C4-2B (cell line): ENCODE measurements at regions not wholly inside any gene's neighbourhood (a gene's known extent, or its start where the extent isn't known, plus 50 kb on each side); places are given as distances from the start of the nearest gene placed in this dataset.

ENCODE experiments used
- H3K27ac ChIP-seq: fragments of 450-650 bp; 2 replicates; pipeline ENCODE4 v1.5.1; 2017
- ZFX ChIP-seq: fragments of 450-650 bp; IDR thresholded peaks from 2 replicates; pipeline ENCODE4 v1.6.1; 2017
- TF ChIP-seq, protein P1 (sequence below): fragments of 450-650 bp; conservative IDR thresholded peaks from 2 replicates; pipeline ENCODE4 v1.5.1; 2017; ENCODE audit warnings: mild to moderate bottlenecking

DNA sequence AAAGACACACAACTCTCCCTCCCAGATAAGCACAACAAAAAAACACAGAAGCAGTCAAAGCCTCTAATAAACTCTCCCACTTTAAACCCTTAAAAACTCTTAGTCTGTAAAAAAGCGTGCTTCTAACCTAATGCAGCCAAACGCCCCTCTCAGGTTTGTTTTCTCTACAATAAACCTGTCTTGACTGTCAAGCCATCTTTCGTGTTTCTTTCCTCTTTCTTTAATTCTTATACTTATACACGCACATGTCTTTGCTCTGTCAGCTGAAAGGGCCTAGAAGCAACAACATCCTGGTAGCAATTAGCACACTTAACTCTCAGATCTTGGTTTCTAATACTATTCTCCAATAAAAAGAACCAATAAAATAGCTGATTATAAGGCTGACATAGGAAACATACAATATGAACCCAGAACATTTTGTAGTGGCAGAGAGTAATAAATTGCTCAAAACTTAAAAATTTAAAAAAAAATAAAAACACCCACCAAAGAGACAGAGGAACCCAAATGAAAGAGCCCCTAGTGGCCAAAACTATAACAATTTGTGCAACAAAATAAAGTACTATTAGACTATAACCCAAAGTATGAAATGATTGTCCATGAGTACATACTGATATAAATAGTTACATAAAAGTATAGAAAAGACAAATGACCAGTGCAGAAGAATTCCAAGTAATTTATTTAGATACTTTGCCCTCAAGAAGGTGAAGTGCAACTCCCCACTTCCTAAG lies 440.4 kb upstream of the ADGRL3 start:
- TF ChIP-seq ZFX, result no peak
- TF ChIP-seq, protein P1, sequence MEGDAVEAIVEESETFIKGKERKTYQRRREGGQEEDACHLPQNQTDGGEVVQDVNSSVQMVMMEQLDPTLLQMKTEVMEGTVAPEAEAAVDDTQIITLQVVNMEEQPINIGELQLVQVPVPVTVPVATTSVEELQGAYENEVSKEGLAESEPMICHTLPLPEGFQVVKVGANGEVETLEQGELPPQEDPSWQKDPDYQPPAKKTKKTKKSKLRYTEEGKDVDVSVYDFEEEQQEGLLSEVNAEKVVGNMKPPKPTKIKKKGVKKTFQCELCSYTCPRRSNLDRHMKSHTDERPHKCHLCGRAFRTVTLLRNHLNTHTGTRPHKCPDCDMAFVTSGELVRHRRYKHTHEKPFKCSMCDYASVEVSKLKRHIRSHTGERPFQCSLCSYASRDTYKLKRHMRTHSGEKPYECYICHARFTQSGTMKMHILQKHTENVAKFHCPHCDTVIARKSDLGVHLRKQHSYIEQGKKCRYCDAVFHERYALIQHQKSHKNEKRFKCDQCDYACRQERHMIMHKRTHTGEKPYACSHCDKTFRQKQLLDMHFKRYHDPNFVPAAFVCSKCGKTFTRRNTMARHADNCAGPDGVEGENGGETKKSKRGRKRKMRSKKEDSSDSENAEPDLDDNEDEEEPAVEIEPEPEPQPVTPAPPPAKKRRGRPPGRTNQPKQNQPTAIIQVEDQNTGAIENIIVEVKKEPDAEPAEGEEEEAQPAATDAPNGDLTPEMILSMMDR, result peak; percentile 57
- H3K27ac ChIP-seq, result no peak overlapping the region

DNA sequence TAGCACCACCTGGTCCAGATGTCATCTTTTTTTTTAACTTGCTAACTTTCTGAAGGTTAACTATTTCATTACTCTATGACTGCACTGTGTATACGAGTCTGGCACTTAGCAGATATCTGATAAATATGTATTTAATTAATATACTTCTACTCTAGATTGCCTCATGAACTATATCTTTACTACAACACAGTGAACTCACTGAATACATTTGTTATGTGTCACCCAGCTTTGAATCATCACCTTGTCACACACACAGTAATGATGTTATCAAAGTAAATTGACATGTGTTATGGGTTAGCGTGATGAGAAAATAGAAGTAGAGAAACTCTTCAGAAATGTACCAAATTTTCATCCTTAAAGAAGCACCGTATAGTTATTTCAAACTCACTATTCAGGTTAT lies 419.3 kb upstream of the ADGRL3 start:
- TF ChIP-seq ZFX, result no peak
- TF ChIP-seq, protein P1, result no peak
- H3K27ac ChIP-seq, result no peak overlapping the region

- TF ChIP-seq, protein P1, result no peak
- TF ChIP-seq ZFX, result no peak
These were observed 409.5 kb upstream of the ADGRL3 start for GRCh38 chr4:60790608-60791007.

GRCh38 chr4:60794372-60794771 lies 405.8 kb upstream of the ADGRL3 start:
- TF ChIP-seq ZFX, result no peak
- TF ChIP-seq, protein P1, result no peak
- H3K27ac ChIP-seq, result no peak overlapping the region

More at GRCh38 chr4:60790608-60791007, 409.5 kb upstream of the ADGRL3 start:
- H3K27ac ChIP-seq, result no peak overlapping the region

DNA sequence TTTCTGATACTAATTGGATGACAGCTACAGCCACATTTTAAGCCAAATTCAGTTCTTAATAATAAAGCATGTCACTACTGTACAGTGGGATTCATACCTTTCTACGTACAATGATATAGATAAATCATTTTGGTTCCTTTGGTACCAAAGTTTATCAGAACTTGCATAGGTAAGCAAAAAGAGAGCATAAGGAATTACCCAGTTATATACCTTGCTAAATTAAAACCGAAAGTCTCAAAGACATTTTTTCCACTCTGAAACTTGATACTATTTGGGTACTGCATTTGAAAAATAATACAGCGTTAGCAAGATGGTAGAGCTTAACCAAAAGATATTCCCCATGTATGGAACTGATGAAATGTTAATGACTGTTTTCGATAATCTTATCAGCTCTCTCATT lies 400.9 kb upstream of the ADGRL3 start:
- TF ChIP-seq ZFX, result no peak
- TF ChIP-seq, protein P1, result no peak
- no peak overlapping the region for H3K27ac ChIP-seq

DNA sequence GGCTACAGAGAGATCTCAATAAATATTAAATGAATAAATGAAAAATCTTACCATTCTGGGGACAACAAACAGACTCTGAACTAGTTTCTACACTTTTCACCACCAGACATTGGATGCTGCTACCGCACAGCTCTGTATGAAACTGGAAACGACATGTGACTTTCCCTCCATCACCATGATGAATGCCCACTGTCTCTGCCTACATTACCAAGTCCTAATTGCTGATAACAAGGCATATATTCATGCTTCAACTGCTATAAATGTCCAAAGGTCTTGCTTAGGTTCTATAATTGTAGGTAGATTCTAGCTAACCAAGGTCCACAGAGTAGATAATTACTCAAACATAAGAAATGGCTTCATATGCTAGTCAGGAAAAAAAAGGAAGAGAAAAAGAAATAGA lies 399.4 kb upstream of the ADGRL3 start:
- H3K27ac ChIP-seq, result no peak overlapping the region
- TF ChIP-seq, protein P1, result no peak
- no peak for TF ChIP-seq ZFX

GRCh38 chr4:60805500-60806313 lies 394.4 kb upstream of the ADGRL3 start:
- TF ChIP-seq ZFX, result no peak
- TF ChIP-seq, protein P1, result peak; percentile 76
- no peak overlapping the region for H3K27ac ChIP-seq
